ENCODE measurements at regions not wholly inside any gene's neighbourhood (a gene's known extent, or its start where the extent isn't known, plus 50 kb on each side); places are given as distances from the start of the nearest gene placed in this dataset.

DNA sequence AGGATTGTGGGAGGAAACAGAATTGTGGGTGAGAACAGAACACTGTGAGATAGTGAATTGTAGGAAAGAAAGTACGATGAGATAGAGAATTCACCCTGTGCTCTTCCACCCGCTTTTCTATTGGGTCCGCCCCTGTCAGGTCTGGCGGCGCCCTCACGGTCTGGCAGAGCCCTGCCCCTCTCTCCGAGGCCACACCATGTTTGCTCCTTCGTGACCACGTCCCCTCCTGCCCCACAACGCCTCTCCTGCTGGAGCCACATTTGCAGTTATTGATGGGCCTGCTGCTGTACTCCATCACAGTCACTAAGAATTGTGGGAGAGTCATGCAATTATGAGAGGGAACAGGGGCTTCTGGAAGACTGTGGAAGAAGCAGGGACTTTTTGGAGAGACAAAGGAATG is 473.1 kb downstream of the KLF12 start:
- TF ChIP-seq, protein P1, sequence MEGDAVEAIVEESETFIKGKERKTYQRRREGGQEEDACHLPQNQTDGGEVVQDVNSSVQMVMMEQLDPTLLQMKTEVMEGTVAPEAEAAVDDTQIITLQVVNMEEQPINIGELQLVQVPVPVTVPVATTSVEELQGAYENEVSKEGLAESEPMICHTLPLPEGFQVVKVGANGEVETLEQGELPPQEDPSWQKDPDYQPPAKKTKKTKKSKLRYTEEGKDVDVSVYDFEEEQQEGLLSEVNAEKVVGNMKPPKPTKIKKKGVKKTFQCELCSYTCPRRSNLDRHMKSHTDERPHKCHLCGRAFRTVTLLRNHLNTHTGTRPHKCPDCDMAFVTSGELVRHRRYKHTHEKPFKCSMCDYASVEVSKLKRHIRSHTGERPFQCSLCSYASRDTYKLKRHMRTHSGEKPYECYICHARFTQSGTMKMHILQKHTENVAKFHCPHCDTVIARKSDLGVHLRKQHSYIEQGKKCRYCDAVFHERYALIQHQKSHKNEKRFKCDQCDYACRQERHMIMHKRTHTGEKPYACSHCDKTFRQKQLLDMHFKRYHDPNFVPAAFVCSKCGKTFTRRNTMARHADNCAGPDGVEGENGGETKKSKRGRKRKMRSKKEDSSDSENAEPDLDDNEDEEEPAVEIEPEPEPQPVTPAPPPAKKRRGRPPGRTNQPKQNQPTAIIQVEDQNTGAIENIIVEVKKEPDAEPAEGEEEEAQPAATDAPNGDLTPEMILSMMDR (IDR thresholded peaks at IDR 0.05), result no peak
- TF ChIP-seq POLR2A (IDR thresholded peaks at IDR 0.05), result no peak
- no peak for ATAC-seq
- no peak overlapping the region for H3K27ac ChIP-seq
- no peak overlapping the region for H3K4me3 ChIP-seq
- H3K27me3 ChIP-seq, result no peaks in the 10 kb centered on the region
- H3K36me3 ChIP-seq (replicated peaks in 1 of 2; ENCODE audit: insufficient read depth in 1 of 2, low read depth in 2 of 2), result no peaks in the 10 kb centered on the region
- 94 to 95% methylated on average over 10 of the region's 10 CpGs for WGBS, 2 donors
- H3K9me3 ChIP-seq, result no peaks in the 10 kb centered on the region
- peaks cover 10% of the 10 kb centered on the region for H3K4me1 ChIP-seq
- DNase-seq, result no peak
- intact Hi-C loops (cut with DNase I), result no loop called here

DNA sequence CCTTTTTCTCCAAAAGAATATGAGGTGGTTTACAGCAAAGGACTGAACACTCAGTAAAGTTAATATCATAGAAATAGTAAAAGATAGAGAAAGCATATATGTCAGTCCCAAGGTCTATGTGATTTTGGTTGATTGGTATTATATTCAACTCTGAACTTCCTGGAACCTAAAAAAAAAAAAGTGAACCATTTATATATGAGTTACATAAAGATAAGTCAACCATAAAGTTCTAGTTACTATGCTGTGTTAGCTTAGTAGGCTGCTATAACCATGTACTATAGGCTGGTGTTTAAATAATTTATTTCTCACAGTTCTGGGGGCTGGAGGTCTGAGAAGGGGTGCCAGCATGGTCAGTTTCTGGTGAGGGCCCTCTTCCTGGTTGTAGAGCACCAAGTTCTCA is 475.6 kb downstream of the KLF12 start:
- H3K27ac ChIP-seq, result peak overlapping the region in 2 of 4 donors; percentile 21 to 61
- ATAC-seq (no peak), DNase-seq (no peak)
- H3K27me3 ChIP-seq, result no peaks in the 10 kb centered on the region
- intact Hi-C loops (cut with DNase I), result no loop called here
- H3K36me3 ChIP-seq (replicated peaks in 1 of 2; ENCODE audit: insufficient read depth in 1 of 2, low read depth in 2 of 2), result no peaks in the 10 kb centered on the region
- H3K4me1 ChIP-seq, result peaks cover 10% of the 10 kb centered on the region
- TF ChIP-seq, protein P1 (IDR thresholded peaks at IDR 0.05), result no peak
- no peak for TF ChIP-seq POLR2A (IDR thresholded peaks at IDR 0.05)
- H3K4me3 ChIP-seq, result no peak overlapping the region
- H3K9me3 ChIP-seq, result no peaks in the 10 kb centered on the region

DNA sequence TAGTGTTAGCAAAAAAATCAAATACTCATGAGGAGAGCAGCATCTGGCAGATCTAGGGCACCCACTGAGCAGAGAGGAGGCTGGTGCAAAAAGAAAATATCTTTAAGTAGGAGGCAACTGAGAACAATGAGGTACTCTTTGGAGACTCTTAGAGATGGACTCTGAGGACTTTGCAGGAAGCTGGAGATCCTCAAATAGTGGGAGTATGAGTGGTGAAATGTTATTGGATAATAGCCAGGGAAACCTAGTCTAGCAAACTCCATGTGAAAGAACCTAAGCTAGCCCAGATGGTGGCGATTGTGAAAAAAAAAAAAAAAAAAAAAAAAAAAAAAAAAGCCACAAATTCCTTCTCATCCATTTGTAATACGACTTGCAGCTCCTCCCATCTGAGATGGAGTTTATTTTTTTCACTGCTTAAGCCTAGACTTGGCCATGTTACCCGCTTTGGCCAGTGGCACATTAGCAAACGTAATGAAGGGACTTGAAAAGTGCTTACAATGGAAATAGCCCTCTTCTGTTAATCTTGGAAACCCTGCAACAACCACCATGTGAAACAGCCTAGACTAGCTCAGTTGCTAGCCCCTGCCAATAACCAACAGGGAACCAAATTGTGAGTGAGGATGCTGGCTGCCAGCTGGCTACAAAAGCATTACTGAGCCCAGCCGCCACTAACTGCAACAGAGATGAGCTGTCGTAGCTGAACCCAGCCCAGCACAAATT is 476.2 kb downstream of the KLF12 start:
- no peak for TF ChIP-seq POLR2A (IDR thresholded peaks at IDR 0.05)
- TF ChIP-seq, protein P1 (IDR thresholded peaks at IDR 0.05), result no peak
- 29 to 33% methylated on average over 6 of the region's 6 CpGs for WGBS, 2 donors
- Histone ChIP-seq H3K27me3 (no peaks in the 10 kb centered on the region), H3K27ac (peak overlapping the region in 3 of 4 donors; percentile 21 to 61 (median 33)), H3K4me3 (no peak overlapping the region), H3K36me3 (replicated peaks in 1 of 2; ENCODE audit: insufficient read depth in 1 of 2, low read depth in 2 of 2) (no peaks in the 10 kb centered on the region), H3K4me1 (peaks cover 10% of the 10 kb centered on the region), H3K9me3 (no peaks in the 10 kb centered on the region)
- ATAC-seq (peak; percentile 85), DNase-seq (peak; percentile 41 to 70 (median 68))
- intact Hi-C loops (cut with DNase I), result no loop called here

DNA sequence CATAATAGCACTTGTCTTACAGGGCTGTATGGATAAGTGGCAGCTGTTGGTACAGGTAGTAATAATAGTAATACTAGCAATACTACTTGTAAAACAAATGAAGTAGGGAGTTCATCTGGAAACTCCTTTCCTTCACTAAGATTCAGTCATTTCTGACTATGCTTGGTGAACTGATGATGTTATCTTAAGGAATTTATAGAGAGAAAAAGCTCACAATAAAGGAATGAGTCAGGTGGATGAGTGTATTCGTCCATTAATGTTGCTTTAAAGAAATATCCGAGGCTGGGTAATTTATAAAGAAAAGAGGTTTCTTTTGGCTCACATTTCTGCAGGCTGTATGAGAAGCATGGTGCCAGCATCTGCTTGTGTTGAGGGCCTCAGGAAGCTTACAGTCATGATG is 477.3 kb downstream of the KLF12 start:
- DNase-seq, result no peak
- WGBS, 2 donors, result 77 to 85% methylated on average over 2 of the region's 2 CpGs
- intact Hi-C loops (cut with DNase I), result no loop called here
- ATAC-seq, result no peak
- TF ChIP-seq, protein P1 (IDR thresholded peaks at IDR 0.05), result no peak
- no peak for TF ChIP-seq POLR2A (IDR thresholded peaks at IDR 0.05)
- Histone ChIP-seq H3K27me3 (no peaks in the 10 kb centered on the region), H3K36me3 (replicated peaks in 1 of 2; ENCODE audit: insufficient read depth in 1 of 2, low read depth in 2 of 2) (no peaks in the 10 kb centered on the region), H3K4me1 (peaks cover 10% of the 10 kb centered on the region), H3K4me3 (no peak overlapping the region), H3K9me3 (no peaks in the 10 kb centered on the region), H3K27ac (no peak overlapping the region)

DNA sequence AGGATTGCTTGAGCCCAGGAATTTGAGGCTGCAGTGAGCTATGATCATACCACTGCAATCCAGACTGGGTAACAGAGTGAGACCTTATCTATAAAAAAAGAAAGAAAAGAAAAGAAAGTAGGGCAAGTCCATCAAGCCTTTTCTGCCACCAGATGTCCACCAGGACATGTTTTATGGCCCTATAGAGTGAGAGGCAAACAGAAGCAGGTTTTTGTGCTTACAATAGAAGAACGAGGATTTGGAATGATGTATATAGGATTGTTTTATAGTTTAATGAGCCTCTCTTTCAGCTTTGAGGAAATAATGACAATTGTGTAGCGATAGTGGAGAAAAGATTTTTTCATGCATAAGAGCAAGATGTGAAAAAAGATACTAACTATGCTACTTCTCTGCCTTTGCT is 480.5 kb downstream of the KLF12 start:
- Histone ChIP-seq H3K9me3 (no peaks in the 10 kb centered on the region), H3K27ac (no peak overlapping the region), H3K36me3 (replicated peaks in 1 of 2; ENCODE audit: insufficient read depth in 1 of 2, low read depth in 2 of 2) (no peaks in the 10 kb centered on the region), H3K4me1 (peaks cover 10% of the 10 kb centered on the region), H3K27me3 (no peaks in the 10 kb centered on the region), H3K4me3 (no peak overlapping the region)
- no peak for DNase-seq
- TF ChIP-seq, protein P1 (IDR thresholded peaks at IDR 0.05), result no peak
- no peak for TF ChIP-seq POLR2A (IDR thresholded peaks at IDR 0.05)
- ATAC-seq, result no peak
- intact Hi-C loops (cut with DNase I), result no loop called here
- WGBS, 2 donors, result 83 to 87% methylated on average over 2 of the region's 2 CpGs

Data from body of pancreas (tissue), 4 donors.